ENCODE measurements at regions not wholly inside any gene's neighbourhood (a gene's known extent, or its start where the extent isn't known, plus 50 kb on each side); places are given as distances from the start of the nearest gene placed in this dataset.

DNA sequence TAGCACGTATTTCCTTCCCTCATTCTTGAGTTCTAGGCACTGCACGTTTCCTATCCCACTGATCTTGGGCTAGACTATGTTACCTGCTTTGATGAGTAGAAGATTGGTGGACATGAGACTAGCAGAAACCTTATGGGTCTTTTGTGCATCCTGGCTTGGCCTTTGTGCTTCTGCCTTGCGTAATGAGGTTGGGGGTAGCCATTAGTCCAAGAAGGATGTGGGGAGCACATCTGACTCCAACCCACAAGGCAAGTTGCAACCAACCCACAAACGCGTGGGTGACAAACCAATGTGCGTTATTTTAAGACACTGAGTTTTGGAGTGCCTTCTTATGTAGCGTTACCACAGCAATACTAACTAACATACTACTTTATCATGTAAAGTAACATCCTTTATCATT lies 180.4 kb upstream of the IRX5 start:
- H3K27me3 ChIP-seq (ENCODE audit: control insufficient read depth, insufficient read depth, low read length), result no peaks in the 10 kb centered on the region
- H3K79me2 ChIP-seq, result no peaks in the 10 kb centered on the region
- H3K36me3 ChIP-seq (ENCODE audit: control insufficient read depth, insufficient read depth, low read length), result no peaks in the 10 kb centered on the region
- no peak overlapping the region for H3K9ac ChIP-seq
- H3K9me3 ChIP-seq (ENCODE audit: control insufficient read depth, low read length), result no peaks in the 10 kb centered on the region
- TF ChIP-seq, protein P1, sequence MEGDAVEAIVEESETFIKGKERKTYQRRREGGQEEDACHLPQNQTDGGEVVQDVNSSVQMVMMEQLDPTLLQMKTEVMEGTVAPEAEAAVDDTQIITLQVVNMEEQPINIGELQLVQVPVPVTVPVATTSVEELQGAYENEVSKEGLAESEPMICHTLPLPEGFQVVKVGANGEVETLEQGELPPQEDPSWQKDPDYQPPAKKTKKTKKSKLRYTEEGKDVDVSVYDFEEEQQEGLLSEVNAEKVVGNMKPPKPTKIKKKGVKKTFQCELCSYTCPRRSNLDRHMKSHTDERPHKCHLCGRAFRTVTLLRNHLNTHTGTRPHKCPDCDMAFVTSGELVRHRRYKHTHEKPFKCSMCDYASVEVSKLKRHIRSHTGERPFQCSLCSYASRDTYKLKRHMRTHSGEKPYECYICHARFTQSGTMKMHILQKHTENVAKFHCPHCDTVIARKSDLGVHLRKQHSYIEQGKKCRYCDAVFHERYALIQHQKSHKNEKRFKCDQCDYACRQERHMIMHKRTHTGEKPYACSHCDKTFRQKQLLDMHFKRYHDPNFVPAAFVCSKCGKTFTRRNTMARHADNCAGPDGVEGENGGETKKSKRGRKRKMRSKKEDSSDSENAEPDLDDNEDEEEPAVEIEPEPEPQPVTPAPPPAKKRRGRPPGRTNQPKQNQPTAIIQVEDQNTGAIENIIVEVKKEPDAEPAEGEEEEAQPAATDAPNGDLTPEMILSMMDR (IDR thresholded peaks at IDR 0.05), result no peak
- no peaks in the 10 kb centered on the region for H3K4me1 ChIP-seq
- H3K27ac ChIP-seq, result no peak overlapping the region
- H2AFZ ChIP-seq, result no peak overlapping the region
- no peak overlapping the region for H3K4me2 ChIP-seq (ENCODE audit: low read length)
- no peak overlapping the region for H3K4me3 ChIP-seq (ENCODE audit: low read depth, low read length)

DNA sequence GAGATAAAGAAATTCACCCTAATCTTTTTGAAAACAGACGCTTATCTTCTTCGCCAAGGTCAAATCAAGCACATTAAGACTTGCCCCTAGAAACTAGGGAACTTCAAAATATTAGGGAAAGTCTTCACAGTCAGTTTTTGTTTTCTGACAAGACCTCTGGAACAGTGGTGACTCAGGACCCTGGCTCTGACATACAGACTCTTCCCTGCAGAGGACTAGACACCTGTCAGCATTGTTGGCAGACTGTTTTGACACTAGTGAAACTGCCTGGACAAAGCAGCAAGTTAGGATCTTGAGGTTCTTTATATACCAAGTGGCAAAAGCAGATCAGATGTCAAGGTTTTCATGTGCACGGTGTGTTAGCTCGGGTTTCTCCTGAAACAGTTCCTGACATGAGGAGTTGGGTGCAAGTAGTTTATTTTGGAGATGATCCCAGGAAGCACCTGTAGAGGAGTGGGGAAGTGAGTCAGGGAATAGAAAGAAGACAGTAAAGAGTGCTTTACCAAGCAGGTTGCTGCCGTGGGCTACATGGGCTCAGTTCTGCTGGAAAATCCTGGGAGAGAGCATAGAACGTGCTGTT lies 182.0 kb upstream of the IRX5 start:
- no peaks in the 10 kb centered on the region for H3K4me1 ChIP-seq
- H3K9me3 ChIP-seq (ENCODE audit: control insufficient read depth, low read length), result no peaks in the 10 kb centered on the region
- H3K9ac ChIP-seq, result no peak overlapping the region
- no peak overlapping the region for H2AFZ ChIP-seq
- no peaks in the 10 kb centered on the region for H3K36me3 ChIP-seq (ENCODE audit: control insufficient read depth, insufficient read depth, low read length)
- H3K27me3 ChIP-seq (ENCODE audit: control insufficient read depth, insufficient read depth, low read length), result no peaks in the 10 kb centered on the region
- TF ChIP-seq, protein P1 (IDR thresholded peaks at IDR 0.05), result no peak
- no peaks in the 10 kb centered on the region for H3K79me2 ChIP-seq
- H3K27ac ChIP-seq, result no peak overlapping the region
- H3K4me3 ChIP-seq (ENCODE audit: low read depth, low read length), result no peak overlapping the region
- H3K4me2 ChIP-seq (ENCODE audit: low read length), result no peak overlapping the region

DNA sequence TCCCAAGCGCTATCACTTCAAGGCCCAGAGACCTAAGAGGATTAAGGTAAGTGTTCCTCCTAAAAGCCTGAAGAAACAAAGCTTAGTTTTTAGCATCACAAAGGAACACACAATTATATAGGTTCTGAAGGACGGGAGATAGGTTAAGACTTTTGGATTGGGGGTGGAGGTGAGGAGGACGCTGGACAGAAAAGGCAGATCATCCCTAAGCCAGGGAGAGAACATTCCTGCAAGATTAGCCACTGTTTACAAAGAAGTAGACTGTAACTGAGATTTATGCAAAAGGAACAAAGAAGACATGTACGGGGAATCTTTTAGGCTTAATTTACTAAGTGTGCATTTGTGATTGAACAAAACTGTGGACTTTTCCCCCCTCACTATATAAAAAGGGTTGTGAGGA lies 184.1 kb upstream of the IRX5 start:
- no peaks in the 10 kb centered on the region for H3K9me3 ChIP-seq (ENCODE audit: control insufficient read depth, low read length)
- H3K36me3 ChIP-seq (ENCODE audit: control insufficient read depth, insufficient read depth, low read length), result no peaks in the 10 kb centered on the region
- H3K4me3 ChIP-seq (ENCODE audit: low read depth, low read length), result no peak overlapping the region
- H3K79me2 ChIP-seq, result no peaks in the 10 kb centered on the region
- no peaks in the 10 kb centered on the region for H3K27me3 ChIP-seq (ENCODE audit: control insufficient read depth, insufficient read depth, low read length)
- no peak overlapping the region for H3K4me2 ChIP-seq (ENCODE audit: low read length)
- H3K27ac ChIP-seq, result no peak overlapping the region
- TF ChIP-seq, protein P1 (IDR thresholded peaks at IDR 0.05), result no peak
- H2AFZ ChIP-seq, result no peak overlapping the region
- no peak overlapping the region for H3K9ac ChIP-seq
- no peaks in the 10 kb centered on the region for H3K4me1 ChIP-seq

DNA sequence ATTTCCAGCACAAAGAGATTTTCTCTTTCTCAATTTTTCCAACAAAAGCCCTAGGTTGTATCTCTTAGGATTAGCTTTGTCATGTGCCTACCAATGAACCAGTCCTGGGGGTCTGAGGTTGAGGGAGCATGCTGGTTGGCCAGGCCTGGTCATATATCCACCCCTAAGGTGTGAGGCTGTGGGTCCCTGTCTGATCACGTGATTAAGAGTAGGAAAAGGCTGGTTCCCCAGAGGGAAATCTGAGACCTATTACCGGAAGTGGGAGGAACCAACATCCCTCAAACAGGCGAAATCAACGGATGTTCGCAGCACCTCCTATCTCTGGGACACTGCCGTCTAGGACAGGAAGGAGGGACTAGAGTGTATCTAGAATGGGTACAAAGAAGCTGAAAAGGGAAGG lies 185.7 kb upstream of the IRX5 start:
- H3K79me2 ChIP-seq, result no peaks in the 10 kb centered on the region
- no peak overlapping the region for H2AFZ ChIP-seq
- no peak overlapping the region for H3K4me2 ChIP-seq (ENCODE audit: low read length)
- H3K4me3 ChIP-seq (ENCODE audit: low read depth, low read length), result no peak overlapping the region
- H3K27ac ChIP-seq, result no peak overlapping the region
- H3K9me3 ChIP-seq (ENCODE audit: control insufficient read depth, low read length), result no peaks in the 10 kb centered on the region
- H3K4me1 ChIP-seq, result no peaks in the 10 kb centered on the region
- H3K36me3 ChIP-seq (ENCODE audit: control insufficient read depth, insufficient read depth, low read length), result no peaks in the 10 kb centered on the region
- TF ChIP-seq, protein P1 (IDR thresholded peaks at IDR 0.05), result no peak
- H3K9ac ChIP-seq, result no peak overlapping the region
- H3K27me3 ChIP-seq (ENCODE audit: control insufficient read depth, insufficient read depth, low read length), result no peaks in the 10 kb centered on the region

DNA sequence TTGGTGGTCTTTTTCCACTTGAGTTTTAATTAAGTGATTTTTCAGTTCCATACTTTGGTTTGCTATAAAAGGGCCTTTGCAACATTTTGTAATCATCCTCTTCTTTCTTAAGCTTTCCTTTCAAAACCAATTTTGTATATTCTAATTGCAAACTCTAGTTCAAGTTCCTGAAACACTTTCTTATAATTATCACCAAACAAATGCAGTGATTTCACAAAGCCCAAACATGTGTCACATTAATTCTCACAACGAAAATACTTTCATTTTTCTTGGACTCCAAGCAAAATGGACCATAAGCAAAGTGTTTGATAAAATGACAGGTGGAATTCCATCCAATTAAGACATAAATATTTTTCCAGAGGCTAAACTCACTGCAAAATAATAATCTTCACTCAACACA lies 188.2 kb upstream of the IRX5 start:
- Histone ChIP-seq H3K4me2 (ENCODE audit: low read length) (no peak overlapping the region), H3K4me1 (no peaks in the 10 kb centered on the region), H3K4me3 (ENCODE audit: low read depth, low read length) (no peak overlapping the region), H3K36me3 (ENCODE audit: control insufficient read depth, insufficient read depth, low read length) (no peaks in the 10 kb centered on the region), H2AFZ (no peak overlapping the region), H3K9ac (no peak overlapping the region), H3K27me3 (ENCODE audit: control insufficient read depth, insufficient read depth, low read length) (no peaks in the 10 kb centered on the region), H3K9me3 (ENCODE audit: control insufficient read depth, low read length) (no peaks in the 10 kb centered on the region), H3K79me2 (no peaks in the 10 kb centered on the region), H3K27ac (no peak overlapping the region)
- TF ChIP-seq, protein P1 (IDR thresholded peaks at IDR 0.05), result no peak
